GM19099 (cell line): ENCODE measurements at regions not wholly inside any gene's neighbourhood (a gene's known extent, or its start where the extent isn't known, plus 50 kb on each side); places are given as distances from the start of the nearest gene placed in this dataset.

ENCODE experiments used
- POLR2A ChIP-seq: IDR thresholded peaks from 3 replicates; pipeline ENCODE4 v1.6.1; 2011; ENCODE audit warnings: low read depth; ENCODE audit not compliant: insufficient read length; ENCODE audit errors: extremely low read depth

DNA sequence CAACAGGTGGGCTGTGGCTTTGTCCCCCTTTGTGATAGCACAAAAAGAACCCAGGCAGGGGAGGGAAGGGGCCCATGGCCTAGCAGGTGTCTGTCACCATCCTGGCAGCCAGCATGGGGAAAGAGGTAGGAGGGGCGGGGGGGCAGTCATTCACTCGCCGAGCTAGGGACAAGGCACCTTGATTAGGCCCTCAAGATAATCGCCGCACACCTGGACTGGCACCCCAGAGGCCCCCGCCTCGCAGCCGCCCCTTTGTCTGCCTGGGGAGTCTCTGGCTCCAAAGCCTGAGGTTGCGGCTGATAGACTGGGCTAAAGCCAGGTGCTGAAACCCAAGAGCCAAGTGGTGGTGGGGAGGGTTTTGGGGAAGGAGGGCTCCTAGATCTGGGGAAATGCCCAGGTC lies 151.2 kb upstream of the PCBD1 start:
- TF ChIP-seq POLR2A = no peak

DNA sequence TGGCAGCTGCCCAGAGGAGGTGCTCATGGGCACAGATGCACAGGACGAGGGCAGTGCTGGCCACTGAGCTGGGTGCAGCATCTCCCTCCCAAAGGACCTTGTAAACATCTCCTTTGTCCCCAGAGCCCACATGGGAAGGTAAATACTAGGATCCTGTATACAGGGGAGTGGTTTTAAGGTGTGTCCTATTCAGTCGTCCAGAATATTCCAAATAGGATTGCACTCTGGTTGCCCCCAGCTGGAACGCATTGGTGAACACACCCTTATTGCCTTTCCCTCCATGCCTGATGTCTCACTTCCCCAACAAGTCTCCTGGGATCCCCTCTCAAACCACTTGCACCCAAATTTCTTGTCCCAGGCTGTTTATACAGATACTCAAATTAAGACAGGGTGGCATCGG lies 152.0 kb upstream of the PCBD1 start:
- no peak for TF ChIP-seq POLR2A

DNA sequence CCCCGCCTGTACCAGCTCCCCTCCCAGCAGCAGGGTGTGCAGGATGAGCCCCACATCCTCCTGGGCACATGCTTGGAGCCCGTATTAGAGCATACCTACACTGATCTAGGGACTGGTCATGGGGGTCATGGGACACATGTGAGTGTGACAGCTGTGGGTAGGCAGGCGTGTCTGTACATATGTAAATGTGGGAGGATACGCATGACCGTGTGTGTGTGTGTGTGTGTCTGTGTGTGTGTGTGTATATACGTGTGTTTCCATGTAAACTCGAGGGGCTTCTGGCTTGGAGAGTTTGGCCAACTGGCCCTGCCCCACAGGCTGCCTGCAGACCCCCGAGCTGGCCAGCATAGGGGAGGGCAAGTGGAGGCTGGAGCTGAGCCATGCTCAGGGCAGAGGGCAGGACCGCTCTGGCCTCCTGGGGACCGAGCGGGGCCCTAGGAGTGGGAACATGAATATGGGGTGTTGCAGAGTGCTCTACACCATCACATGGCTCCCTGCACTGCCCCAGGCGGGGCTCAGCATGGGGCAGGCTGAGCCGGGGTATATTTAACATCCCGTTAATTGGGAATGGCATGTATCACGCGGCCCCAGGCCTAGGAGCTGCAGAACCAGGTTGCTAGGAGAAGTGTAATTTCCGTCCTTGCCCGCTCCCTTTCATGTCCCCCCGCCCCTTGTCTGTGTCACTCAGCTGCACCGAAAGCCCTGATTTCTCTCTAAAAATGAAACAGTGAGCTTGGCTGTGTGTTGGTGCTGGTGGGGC lies 152.7 kb upstream of the PCBD1 start:
- TF ChIP-seq POLR2A = no peak

DNA sequence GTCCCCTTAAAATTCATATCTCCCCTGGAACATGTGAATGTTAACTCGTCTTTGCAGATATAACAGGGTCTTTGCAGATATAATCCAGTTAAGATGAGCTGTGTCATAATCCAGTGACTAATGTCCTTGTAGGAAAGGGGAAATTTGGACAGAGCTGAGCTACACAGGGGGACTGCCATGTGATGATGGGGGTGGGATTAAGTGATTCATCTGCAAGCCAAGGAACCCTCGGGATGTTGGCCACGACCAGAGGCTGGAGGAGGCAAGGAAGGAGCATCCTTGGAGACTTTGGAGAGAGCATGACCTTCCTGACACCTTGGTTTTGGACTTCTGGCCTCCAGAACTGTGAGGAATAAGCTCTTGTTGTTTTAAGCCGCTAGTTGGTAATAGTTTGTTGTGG lies 153.9 kb upstream of the PCBD1 start:
- no peak for TF ChIP-seq POLR2A

DNA sequence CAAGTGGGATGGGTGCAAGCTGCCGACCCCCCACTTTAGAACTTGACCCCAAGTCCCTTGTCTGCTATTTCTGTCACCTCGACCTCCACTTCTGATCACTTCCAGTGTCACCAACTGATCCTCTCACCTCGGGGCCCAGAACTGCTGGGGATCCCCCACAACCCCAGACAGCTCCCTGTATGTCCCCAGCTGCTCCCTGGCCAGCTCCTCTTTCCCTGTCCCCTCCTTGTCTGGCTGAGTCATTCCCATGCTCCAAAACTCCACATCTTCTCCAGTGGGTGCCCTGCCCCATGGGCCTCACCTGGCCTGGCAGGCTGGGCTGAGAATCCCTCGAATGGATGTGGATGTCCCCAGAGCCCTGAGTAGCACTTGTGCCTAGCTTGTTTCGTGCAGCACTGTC lies 154.3 kb upstream of the PCBD1 start:
- TF ChIP-seq POLR2A = no peak

DNA sequence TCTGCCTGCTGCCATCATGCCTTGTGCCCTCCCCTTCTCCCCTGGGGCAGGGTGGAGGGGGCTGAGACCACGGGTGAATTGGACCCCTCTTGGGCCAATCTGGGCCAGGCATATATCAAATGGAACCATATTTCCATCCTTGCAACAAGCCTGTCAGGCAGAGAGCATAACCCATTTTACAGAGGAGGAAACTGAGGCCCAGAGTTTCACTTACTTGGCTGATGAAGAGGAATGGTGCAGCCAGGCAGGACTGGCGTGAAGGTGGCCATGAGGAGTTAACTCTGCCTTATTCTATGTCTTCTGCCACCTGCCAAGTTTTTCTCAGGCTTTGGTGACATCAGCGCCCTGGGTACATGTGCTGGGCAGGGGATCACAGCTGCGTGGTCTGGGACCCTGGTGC lies 155.5 kb upstream of the PCBD1 start:
- no peak for TF ChIP-seq POLR2A

DNA sequence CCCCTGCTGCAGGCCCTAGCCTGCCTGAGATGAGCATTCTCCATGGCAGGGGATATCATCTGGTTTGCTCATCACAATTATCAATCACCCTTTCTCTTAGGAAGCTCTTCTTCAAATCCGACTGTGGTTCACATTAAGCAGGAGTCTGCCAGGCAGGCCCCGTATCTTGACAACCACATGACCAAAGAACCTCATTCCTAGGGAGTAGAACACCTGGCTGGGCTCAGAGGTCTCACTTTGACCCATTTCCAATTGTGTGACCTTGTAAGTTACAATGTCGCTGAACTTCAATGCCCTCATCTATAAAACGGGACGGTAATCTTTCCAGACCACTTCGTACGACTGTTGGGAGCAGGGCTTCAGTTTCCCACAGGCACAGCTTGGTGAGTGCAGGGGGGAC lies 156.4 kb upstream of the PCBD1 start:
- no peak for TF ChIP-seq POLR2A

DNA sequence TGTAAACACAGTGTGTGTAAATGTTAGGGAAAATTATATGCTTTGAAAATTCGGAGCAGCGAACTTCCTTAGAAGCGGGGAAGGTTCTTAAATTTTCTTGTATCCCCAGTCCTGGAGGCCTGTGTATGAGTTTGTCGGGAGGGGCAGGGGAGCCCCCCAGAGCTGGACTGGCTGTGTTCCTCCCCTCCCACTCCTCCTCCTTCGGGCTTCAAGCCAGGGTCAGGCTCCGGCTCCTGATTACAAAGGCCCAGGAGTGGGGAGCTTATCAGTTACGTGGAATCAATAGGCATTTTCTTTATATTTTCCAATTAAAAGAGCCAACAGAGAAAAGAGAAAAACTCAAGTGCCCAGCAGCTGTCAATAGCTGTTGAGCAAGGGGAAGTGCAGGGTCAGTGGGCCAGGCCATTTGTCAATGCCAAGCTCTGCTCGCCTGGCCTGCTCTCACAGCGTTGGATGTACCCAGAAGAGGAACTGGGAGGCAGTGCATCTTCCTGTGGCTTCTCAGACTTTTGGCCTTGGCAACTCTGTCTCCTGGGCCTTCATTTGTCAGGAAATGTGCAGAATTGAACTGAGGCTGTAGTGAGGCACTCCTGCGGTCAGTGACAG lies 156.9 kb upstream of the PCBD1 start:
- TF ChIP-seq POLR2A = no peak

DNA sequence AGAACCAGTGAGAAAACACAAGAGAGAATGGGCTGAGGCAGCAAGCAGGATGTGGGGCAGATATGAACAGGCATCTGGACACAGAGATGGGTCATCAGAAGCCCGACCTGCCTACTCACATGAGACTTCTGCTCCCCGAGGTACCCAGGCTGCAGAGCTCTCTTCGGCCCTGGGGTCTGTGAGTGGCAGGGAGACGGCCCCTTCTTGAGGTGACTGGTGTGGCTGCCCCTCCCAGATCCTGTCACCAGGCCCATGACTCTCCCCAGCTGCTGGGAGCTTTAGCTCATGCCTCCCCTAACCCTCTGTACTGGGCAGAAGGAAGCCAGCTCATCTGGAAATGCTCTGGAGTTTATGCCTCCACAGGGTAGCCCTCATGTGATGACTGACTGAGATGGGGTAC lies 157.6 kb upstream of the PCBD1 start:
- no peak for TF ChIP-seq POLR2A

DNA sequence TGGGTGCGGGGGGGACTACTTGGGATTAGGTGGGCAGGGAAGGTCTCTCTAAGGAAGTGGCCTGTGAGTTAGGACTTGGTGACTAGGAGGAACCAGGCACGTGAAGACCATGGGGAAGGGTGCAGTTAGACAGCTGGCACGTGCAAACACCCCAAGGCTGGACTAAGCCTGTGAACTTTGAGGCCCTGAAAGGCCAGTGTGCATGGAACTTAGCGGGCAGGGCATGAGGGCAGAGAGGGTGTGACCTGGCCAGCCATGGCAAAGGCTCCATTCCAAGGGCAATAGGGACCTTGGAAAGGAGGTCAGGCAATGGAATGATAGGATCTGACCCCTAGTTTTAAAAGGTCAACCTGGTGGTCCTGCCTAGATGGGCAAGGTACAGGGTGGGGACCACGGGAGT lies 158.4 kb upstream of the PCBD1 start:
- no peak for TF ChIP-seq POLR2A

DNA sequence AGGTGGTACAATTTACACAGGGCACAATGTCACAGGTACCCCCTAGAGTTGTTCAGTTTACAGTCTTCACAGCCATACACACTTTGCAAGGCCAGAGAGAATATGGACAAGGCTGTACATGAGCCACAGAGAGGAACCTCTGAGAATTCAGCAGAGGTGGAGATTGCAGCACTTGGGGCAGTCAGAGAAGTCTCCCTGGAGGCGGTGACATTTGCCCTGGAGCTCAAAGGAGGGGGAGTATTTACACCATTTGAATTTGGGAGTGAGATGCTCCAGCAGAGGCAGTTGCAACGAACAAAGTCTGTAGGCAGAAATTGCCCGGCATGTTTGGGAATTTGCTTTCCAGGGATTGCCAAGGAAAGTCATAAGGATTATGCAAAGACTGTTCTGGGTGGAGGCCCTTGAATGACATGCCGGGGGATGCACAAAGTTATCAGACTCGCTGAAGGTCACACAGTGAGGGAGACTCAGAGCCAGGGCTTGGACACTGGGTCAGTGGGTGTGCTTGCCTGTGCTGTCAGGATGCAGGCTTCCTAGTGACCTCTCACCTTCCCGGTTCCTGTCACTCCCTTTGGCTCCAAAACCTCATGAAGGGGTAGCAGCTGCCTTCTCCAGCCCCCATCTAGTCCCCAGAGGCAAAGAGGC lies 160.7 kb upstream of the PCBD1 start:
- TF ChIP-seq POLR2A = no peak

DNA sequence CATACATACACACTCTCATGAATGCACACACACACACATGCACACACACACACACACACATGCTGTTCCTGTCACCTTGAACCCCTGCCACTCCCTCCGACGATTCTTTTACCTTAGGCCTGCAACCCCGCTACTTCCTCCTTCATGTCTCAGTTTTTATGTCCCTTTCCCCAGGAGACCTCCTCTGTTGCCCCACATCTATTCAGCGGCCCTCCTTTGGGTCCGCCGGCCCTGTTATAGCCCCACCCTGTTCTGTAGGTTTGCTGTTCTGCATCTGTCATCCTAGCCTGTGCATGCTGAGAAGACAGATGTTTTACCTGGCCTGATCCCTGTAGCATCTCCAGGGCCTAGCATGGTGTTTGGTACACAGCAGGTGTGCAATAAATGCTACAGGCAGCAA lies 161.6 kb upstream of the PCBD1 start:
- TF ChIP-seq POLR2A = no peak

DNA sequence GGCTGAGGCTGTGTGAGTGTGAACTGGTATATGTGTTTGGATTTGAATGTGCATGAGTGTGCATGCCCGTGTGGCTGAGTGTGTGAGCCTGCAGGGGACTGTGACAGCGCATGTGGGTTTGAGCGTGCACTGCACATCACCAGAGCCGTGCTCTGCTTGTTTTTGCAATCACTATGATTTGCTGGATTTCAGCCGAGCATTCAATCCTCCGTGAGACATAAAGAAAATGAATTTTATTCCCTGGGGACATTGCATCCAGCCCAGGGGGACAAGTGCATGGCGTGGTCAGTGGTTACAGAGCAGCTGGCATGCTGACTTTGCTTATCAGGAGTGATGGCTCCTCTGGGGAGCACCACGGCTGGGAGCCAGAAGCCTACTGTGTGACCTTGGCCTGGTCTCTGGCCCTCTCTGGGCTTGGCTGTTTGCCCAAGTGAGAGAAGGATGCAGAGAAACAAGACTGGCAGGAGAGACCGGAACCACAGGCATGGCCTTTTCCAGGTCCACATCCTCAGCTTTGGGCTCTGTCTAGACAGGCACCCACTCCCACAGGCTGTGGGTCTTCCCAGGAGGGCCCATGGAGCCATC lies 160.2 kb upstream of the UNC5B start:
- TF ChIP-seq POLR2A = no peak

DNA sequence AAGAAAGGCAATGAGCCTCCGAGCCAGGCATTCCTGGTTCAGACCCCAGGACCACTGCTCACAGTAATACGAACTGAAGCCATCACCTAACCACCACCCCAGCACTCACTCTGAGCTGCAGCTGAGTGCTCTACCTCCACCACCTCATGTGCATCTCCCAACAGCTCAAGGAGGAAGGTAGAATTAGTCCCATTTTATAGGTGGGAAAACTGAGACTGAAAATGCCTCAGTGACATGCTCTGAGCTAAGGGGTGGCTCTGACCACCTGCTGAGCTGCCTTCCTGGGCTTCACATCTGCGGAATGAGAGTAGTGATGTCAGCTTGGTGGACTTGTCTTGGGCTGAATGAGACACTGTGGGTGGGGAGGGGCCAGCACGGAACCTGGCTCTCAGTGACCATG lies 159.7 kb upstream of the UNC5B start:
- no peak for TF ChIP-seq POLR2A

DNA sequence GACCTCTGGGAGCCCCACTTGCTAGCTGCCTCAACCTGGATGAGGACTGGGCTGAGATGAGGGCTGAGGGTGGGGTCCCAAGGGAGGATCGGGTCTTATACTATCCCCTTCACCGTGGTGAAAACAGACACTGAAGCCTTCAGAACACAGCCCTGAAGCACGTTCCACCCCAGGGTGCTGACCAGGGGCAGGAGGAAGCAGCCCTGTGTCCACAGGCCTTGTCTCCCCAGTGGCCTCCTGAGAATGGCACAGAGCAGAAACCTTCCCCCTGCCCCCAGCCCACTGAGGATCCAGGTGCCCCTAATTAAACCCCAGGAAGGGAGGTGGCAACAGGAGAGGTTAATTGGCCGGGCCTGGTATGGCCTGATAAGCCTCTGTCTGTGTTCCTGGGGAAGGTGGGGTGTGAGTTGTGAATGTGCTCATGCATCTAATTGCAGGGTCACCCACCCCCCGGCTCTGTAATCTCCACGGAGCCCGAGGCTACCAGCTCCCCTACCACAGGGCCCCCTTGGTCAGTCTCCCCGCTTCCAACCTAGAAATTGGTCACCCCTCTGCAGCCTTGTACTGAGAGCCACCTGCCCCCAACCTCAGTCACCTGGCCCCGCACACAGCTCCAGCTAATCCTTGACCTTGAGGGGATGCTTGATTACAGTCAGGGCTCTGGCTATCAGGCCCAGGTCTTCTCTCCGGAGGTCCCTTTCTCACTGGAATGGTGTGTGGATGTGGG lies 159.0 kb upstream of the UNC5B start:
- TF ChIP-seq POLR2A = no peak
